ENCODE measurements at regions not wholly inside any gene's neighbourhood (a gene's known extent, or its start where the extent isn't known, plus 50 kb on each side); places are given as distances from the start of the nearest gene placed in this dataset.

GRCh38 chr1:5651964-5652821 lies 340.0 kb downstream of the NPHP4 start:
- DNase-seq = no peak

GRCh38 chr1:5651473-5651872 lies 340.8 kb downstream of the NPHP4 start:
- no peak for DNase-seq

GRCh38 chr1:5651027-5651410 lies 341.2 kb downstream of the NPHP4 start:
- DNase-seq = no peak

- DNase-seq = no peak
Observed at GRCh38 chr1:5650283-5651026, 341.8 kb downstream of the NPHP4 start.

DNA sequence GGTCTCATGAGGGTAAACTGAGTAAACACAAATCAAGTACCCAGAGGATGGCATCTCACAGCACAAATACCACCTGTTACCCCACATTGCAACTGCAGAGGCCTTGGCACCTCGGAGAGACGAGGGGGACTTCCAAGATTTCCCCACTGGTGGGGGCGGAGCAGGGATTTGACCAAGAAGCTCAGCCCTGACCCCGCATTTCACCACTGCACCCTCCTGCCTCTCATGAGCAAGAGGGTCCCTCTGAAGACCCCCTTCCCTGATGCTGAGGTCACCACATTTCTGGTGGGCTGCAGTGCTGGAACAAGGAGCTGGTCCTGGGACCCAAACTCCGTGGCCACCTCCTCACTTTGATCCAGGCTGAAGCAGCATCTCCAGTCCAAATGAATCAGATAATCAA lies 342.4 kb downstream of the NPHP4 start:
- no peak for DNase-seq

GRCh38 chr1:5649166-5649551 lies 343.1 kb downstream of the NPHP4 start:
- DNase-seq = no peak

GRCh38 chr1:5648410-5649165 lies 343.6 kb downstream of the NPHP4 start:
- no peak for DNase-seq

DNA sequence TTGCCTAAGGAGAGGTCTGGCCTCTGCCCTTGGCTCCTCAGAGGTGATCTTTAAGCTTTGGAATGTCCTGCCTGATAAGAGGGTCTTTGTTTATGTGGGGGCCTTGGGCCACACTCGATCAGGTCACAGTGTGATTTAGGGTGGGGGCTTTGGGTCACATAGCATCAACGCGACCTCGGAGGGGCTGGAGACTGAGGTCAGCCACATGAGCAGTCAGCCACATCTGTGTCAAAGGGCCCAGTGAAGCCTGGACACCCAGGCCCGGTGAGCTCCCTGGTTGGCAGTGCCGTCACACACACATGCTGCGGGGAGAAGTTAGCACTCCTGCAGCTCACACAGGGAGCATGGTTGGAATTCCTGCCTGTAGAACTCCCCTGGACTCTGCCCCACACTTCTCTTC lies 345.0 kb downstream of the NPHP4 start:
- no peak for DNase-seq

- no peak for DNase-seq
Observed at GRCh38 chr1:5646486-5647149, 345.6 kb downstream of the NPHP4 start.

- no peak for DNase-seq
Observed at GRCh38 chr1:5645929-5646328, 346.3 kb downstream of the NPHP4 start.

DNA sequence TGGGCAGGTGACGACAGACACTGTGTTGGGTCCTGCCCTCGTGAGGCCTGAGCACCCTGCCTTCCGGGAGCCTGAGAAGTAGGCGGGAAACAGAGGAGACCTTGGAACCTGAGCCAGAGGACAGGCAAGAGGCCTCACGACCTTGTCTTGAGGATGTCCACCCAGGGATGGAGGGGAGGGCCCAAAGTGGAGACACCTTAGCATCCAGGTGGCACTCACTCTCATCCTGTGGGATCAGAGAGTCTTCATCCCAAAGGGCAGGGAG lies 347.2 kb downstream of the NPHP4 start:
- DNase-seq = no peak

DNA sequence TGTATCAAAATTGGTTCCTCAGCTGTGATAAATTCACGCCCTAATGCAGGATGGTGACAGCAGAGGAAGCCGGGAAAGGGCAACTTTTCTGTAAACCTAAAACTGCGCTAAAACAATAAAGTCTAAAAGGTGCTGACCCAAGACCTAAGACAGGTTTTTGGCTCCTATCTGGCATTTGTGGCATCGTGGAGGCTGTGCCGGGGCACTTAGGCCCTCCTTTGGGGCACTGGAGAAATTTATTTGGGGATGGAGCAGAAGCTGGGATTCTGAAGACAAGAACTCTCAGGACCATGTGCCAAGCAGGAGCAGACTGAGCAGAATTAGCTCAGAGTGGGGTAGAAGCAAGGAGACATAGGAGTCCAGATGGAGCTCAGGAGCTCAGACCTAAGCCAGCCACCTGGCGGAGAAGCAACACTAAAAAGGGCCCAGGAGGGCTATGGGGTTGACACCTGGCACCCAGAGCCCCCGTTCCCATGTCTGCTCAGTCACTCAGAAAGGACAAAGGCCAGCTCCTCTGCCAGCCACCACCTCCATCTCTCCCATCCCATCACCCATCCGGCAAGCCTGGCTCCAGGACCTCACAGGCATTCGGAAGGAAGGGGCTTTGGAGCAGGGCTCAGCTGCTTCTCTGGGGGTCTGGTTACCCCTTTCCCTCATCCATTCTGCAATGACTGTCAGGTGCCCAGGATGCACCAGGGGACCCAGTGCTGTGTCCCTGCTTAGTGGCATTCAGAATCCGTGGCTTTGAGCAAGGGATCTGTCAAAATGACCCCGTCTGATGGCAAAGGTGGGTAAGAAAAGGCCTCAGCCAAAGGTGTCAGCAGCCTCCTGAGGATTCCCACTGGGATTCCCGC lies 347.7 kb downstream of the NPHP4 start:
- DNase-seq = no peak

DNA sequence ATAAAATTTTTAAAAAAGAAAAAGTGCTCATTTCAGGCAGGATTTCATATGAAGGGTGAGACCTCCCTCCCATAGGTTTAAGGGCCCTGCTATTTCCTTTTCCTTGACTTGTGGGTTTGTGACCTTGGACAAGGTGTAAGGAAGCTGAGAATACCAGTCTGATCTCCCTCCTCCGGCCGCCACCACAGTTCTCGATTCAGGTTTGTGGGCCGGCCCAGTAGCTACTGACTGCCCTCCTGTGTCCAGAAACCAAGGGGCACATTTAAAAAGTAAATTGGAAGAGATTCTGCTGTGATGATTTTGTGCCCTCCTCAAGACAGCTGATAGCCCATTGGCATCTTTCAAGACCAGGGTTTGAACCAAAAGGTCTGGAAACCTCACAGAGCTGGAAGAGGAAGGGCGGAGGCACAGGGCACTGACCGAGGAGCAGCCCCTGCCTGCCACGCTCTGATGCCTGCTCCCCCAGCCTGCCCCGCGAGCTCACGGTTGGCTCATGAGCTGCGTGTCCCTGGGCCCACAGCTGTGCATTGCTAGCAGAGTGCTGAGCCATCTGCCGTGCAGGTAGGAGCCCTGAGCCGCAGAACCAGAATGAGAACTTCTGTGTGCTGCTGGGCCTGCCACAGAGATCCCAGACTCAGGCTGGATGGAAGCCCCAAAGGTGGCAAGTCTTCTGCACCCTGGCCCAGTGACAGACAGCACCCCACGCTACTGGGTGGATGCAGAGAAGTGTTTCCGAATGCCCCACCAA lies 348.7 kb downstream of the NPHP4 start:
- no peak for DNase-seq

DNA sequence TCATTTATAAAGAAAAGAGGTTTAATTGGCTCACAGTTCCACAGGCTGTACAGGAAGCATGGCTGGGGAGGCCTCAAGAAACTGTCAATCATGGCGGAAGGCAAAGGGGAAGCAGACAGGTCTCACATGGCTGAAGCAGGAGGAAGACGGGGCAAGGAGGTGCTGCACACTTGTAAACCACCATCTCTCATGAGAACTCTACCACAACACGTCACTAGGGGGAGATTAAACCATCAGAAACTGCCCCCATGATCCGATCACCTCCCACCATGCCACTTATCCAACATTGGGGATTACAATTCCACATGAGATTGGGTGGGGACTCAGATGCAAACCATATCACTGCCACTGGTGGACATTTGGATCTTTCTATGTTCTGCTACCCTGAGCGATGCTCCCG lies 351.4 kb downstream of the NPHP4 start:
- no peak for DNase-seq

DNA sequence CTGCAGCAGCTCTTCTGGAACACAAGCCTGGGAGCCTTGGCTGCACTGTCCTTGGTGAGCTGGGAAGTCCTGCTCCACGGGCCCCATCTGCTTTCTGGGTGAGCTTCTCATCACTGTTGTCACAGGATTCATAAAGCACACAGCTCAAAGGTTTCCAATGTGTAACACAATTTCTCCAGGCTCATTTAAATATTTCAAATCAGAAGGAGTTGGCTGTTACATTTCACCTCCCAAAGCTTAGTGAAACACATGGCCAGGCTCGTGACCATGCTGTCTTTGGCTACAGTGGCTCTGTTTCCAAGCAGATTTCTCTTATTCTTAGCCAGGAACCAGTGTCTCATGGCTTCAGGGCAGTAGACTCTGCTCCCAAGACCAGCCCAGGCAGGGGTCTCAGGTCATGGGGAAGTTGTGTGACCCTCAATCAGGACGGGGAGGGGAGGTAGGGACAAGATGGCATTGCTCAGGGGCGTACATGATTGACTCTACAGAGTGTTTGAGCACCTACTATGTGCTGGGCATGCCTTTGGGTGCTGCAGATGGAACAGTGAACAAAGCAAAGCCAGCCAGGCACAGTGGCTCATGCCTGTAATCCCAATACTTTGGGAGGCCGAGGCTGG lies 353.0 kb downstream of the NPHP4 start:
- no peak for DNase-seq

DNA sequence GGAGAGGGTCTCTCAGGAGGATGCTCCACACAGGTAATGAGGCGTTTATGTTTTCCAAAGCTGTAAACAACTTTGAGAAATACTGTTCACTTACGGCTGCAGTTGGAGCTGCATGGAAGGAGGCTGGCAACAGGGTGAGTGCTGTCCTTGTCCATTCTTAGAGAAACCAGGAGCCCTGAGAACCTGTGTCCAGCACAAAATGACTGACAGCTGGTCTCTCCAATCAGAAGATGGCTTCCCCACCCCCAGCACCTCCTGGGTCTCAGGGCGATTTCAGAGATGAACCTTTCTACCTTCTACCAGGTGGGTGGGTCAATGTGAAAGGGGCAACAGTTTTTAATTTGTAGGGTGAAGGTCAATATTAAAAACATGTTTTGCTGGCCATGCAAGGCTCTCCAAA lies 353.6 kb downstream of the NPHP4 start:
- no peak for DNase-seq

DNA sequence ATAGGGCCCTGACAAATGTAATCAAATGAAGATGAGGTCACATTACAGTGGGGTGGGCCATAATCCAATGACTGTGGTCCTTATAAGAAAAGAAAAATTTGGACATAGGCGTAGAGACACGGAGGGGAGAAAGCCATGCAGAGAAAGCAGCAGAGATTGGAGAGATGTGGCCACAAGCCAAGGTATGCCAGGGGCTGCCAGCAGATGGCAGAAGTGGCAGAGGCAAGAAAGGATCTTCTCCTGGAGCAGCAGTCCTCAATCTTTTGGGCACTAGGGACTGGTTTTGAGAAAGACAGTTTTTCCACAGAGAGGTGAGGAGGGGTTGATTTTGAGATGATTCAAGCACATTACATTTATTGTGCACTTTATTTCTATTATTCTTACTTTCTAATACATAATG lies 355.1 kb downstream of the NPHP4 start:
- no peak for DNase-seq

- no peak for DNase-seq
Observed at GRCh38 chr1:5634893-5635292, 357.3 kb downstream of the NPHP4 start.

- no peak for DNase-seq
Observed at GRCh38 chr1:5632814-5633213, 359.4 kb downstream of the NPHP4 start.

DNA sequence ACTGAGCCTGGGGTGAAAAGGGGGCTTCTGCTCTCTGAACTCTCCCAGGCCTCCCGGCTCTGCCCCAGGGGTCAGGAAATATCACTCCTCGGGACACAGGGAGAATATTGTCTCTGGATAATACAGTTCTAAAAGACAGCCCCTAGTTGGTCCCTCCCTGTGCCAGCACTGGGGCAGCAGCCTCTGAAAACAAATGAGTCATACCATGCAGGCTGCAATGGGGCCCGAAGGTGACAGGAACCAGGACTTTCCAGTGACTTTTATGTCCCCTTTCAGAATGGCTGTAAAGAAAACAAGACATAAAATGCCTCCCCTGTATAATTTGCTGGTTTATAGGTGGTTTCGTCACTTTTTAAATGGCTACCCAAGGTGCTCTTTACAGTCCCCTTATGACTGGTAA lies 360.0 kb downstream of the NPHP4 start:
- DNase-seq = no peak

- DNase-seq = no peak
Observed at GRCh38 chr1:5628416-5628815, 363.8 kb downstream of the NPHP4 start.
